G401 (cell line): ENCODE measurements at regions not wholly inside any gene's neighbourhood (a gene's known extent, or its start where the extent isn't known, plus 50 kb on each side); places are given as distances from the start of the nearest gene placed in this dataset.
A peak's percentile ranks its signal among the peaks of the same experiment; 100 is the strongest.
"Not testable (repeated sequence)": the region's sequence is repeated elsewhere in the genome, so short reads cannot be mapped to it uniquely, and the experiment has no call there.

Source experiments
- DNase-seq: peaks from one replicate; pipeline ENCODE4 v3.0.0-alpha.2; 2015; ENCODE audit warnings: low spot score
- in situ Hi-C: cut with HindIII; loops from 2 replicates; pipeline ENCODE4 v1.10.0; 2016; ENCODE audit warnings: low sequenced_read_pairs, mixed read lengths

GRCh38 chr3:160047876-160048275, 59.2 kb downstream of the IL12A start:
- in situ Hi-C loops, result no loop called here

GRCh38 chr3:160049038-160049437, 60.4 kb downstream of the IL12A start:
- no peak for DNase-seq
- in situ Hi-C loops, result no loop called here

More at GRCh38 chr3:160047876-160048275, 59.2 kb downstream of the IL12A start:
- no peak for DNase-seq

GRCh38 chr3:160049565-160049964, 60.9 kb downstream of the IL12A start:
- DNase-seq, result no peak
- in situ Hi-C loops, result no loop called here

GRCh38 chr3:160049988-160050387, 61.4 kb downstream of the IL12A start:
- no peak for DNase-seq
- in situ Hi-C loops, result no loop called here

GRCh38 chr3:160052385-160053047, 63.9 kb downstream of the IL12A start:
- in situ Hi-C loops, result no loop called here
- no peak for DNase-seq

- in situ Hi-C loops, result no loop called here
- no peak for DNase-seq
Observed at GRCh38 chr3:160053048-160053391, 64.4 kb downstream of the IL12A start.

GRCh38 chr3:160054862-160055261, 66.2 kb downstream of the IL12A start:
- in situ Hi-C loops, DNase-seq: not testable (repeated sequence)

- DNase-seq, result no peak
- in situ Hi-C loops, result no loop called here
Observed at GRCh38 chr3:160055659-160056058, 67.0 kb downstream of the IL12A start.

- no peak for DNase-seq
- in situ Hi-C loops, result no loop called here
Observed at GRCh38 chr3:160057331-160057730, 68.7 kb downstream of the IL12A start.

- in situ Hi-C loops, result no loop called here
- DNase-seq, result no peak
Observed at GRCh38 chr3:160060409-160061027, 71.9 kb downstream of the IL12A start.

GRCh38 chr3:160061525-160061924, 72.9 kb downstream of the IL12A start:
- no peak for DNase-seq
- in situ Hi-C loops, result no loop called here

- in situ Hi-C loops, result no loop called here
- no peak for DNase-seq
Observed at GRCh38 chr3:160065282-160065681, 76.6 kb downstream of the IL12A start.

GRCh38 chr3:160065786-160066185, 77.2 kb downstream of the IL12A start:
- DNase-seq, result no peak
- in situ Hi-C loops, result no loop called here

GRCh38 chr3:160069986-160070385, 81.4 kb downstream of the IL12A start:
- no peak for DNase-seq
- in situ Hi-C loops, result no loop called here

- DNase-seq, result no peak
- in situ Hi-C loops, result no loop called here
Observed at GRCh38 chr3:160076519-160076918, 87.9 kb downstream of the IL12A start.

- DNase-seq, result no peak
- in situ Hi-C loops, result no loop called here
Observed at GRCh38 chr3:160078533-160078932, 89.9 kb downstream of the IL12A start.

- in situ Hi-C loops, result no loop called here
- DNase-seq, result no peak
Observed at GRCh38 chr3:160081958-160082533, 93.4 kb downstream of the IL12A start.

- no peak for DNase-seq
- in situ Hi-C loops, result no loop called here
Observed at GRCh38 chr3:160084998-160085397, 96.4 kb downstream of the IL12A start.

- DNase-seq, result no peak
- in situ Hi-C loops, result no loop called here
Observed at GRCh38 chr3:160088492-160089137, 100.0 kb downstream of the IL12A start.

GRCh38 chr3:160090653-160091052, 102.0 kb downstream of the IL12A start:
- peak; percentile 70 for DNase-seq
- in situ Hi-C loops, result no loop called here
